Vagina (tissue), 2 donors: ENCODE measurements at regions not wholly inside any gene's neighbourhood (a gene's known extent, or its start where the extent isn't known, plus 50 kb on each side); places are given as distances from the start of the nearest gene placed in this dataset.

Source experiments
- CTCF ChIP-seq, 3 experiments: fragments of 450-650 bp in 2 of 3; fragments of 200-600 bp in 1 of 3; sonication (generic) in 1 of 3; IDR thresholded peaks; one replicate each; pipeline ENCODE4 v1.5.1; 2017 to 2019; ENCODE audit warnings: antibody characterized with exemption in 3 of 3, mild to moderate bottlenecking in 2 of 3, moderate library complexity in 2 of 3
- POLR2A ChIP-seq, 2 donors: fragments of 450-650 bp; IDR thresholded peaks; one replicate each; pipeline ENCODE4 v1.6.1; 2017; ENCODE audit warnings: antibody characterized with exemption in 2 of 2, mild to moderate bottlenecking in 2 of 2, moderate library complexity in 2 of 2
- POLR2AphosphoS5 ChIP-seq, 2 donors: sonication (generic); formaldehyde crosslinking; IDR thresholded peaks; one replicate each; pipeline ENCODE4 v1.9.0; 2017; ENCODE audit warnings: antibody characterized with exemption in 2 of 2, mild to moderate bottlenecking in 2 of 2, low read depth in 1 of 2; ENCODE audit not compliant: insufficient read depth in 1 of 2

GRCh38 chr13:111616203-111616602, 295.8 kb downstream of the TEX29 start:
- TF ChIP-seq CTCF (IDR thresholded peaks at IDR 0.05) (no peak), POLR2AphosphoS5 (IDR thresholded peaks at IDR 0.05; ENCODE audit: insufficient read depth in 1 of 2, low read depth in 1 of 2) (no peak), POLR2A (IDR thresholded peaks at IDR 0.05) (no peak)
